Naive thymus-derived CD8-positive, alpha-beta T cell (primary cell): ENCODE measurements at regions not wholly inside any gene's neighbourhood (a gene's known extent, or its start where the extent isn't known, plus 50 kb on each side); places are given as distances from the start of the nearest gene placed in this dataset.

Source experiments
- ATAC-seq, 2 donors: fragments of 150-1000 bp; cut with Tn5 transposase in 1 of 2; sonication (Bioruptor Pico), chemical (Tn5 transposase) in 1 of 2; 1 replicate in 1 of 2; 2 replicates in 1 of 2; pipeline ENCODE4 v1.10.0; 2021; ENCODE audit warnings: mild to moderate bottlenecking in 2 of 2, moderate library complexity in 2 of 2
- POLR2A ChIA-PET: fragments of 350-600 bp; sonication (Branson Sonifier 250); formaldehyde crosslinking; loops from one replicate; lab custom pipeline; 2021; ENCODE audit warnings: antibody characterized with exemption; lab: Charles Lee
- DNase-seq, 10 donors: peaks; one replicate each; pipeline versions ENCODE4 v3.0.0 to v3.0.0-alpha.2; 2020 to 2022
- H3K27ac Mint-ChIP-seq, 10 donors: one replicate each; pipeline ENCODE4 v1.8.0; 2020 to 2022; ENCODE audit warnings: mild to moderate bottlenecking in 10 of 10, mixed read lengths in 10 of 10, moderate library complexity in 4 of 10, inconsistent platforms in 1 of 10
- H3K27me3 Mint-ChIP-seq, 5 donors: one replicate each; pipeline ENCODE4 v1.8.0; 2021 to 2022; ENCODE audit warnings: mixed read lengths in 5 of 5
- H3K36me3 Mint-ChIP-seq, 3 donors: one replicate each; pipeline ENCODE4 v1.8.0; 2020 to 2022; ENCODE audit warnings: mixed read lengths in 3 of 3, mild to moderate bottlenecking in 2 of 3, inconsistent platforms in 1 of 3
- H3K4me1 Mint-ChIP-seq, 4 donors: one replicate each; pipeline ENCODE4 v1.8.0; 2021 to 2022; ENCODE audit warnings: mixed read lengths in 4 of 4
- H3K4me3 Mint-ChIP-seq, 10 donors: one replicate each; pipeline ENCODE4 v1.8.0; 2020 to 2022; ENCODE audit warnings: mild to moderate bottlenecking in 10 of 10, mixed read lengths in 10 of 10, moderate library complexity in 6 of 10, inconsistent platforms in 1 of 10
- H3K9me3 Mint-ChIP-seq, 9 donors: one replicate each; pipeline ENCODE4 v1.8.0; 2020 to 2022; ENCODE audit warnings: mixed read lengths in 9 of 9, mild to moderate bottlenecking in 3 of 9, inconsistent platforms in 1 of 9, moderate library complexity in 1 of 9

GRCh38 chr3:20698896-20699295 is 512.9 kb upstream of the SGO1 start:
- Mint-ChIP-seq H3K4me3 (no peak overlapping the region), H3K9me3 (peaks cover 0 to 32% (median 5%) of the 10 kb centered on the region in 9 donors), H3K27ac (no peak overlapping the region), H3K36me3 (peaks cover 0 to 4% (median 0%) of the 10 kb centered on the region in 3 donors), H3K27me3 (no peaks in the 10 kb centered on the region), H3K4me1 (no peaks in the 10 kb centered on the region)
- POLR2A ChIA-PET: no interaction called here
- no peak for ATAC-seq
- no peak for DNase-seq

DNA sequence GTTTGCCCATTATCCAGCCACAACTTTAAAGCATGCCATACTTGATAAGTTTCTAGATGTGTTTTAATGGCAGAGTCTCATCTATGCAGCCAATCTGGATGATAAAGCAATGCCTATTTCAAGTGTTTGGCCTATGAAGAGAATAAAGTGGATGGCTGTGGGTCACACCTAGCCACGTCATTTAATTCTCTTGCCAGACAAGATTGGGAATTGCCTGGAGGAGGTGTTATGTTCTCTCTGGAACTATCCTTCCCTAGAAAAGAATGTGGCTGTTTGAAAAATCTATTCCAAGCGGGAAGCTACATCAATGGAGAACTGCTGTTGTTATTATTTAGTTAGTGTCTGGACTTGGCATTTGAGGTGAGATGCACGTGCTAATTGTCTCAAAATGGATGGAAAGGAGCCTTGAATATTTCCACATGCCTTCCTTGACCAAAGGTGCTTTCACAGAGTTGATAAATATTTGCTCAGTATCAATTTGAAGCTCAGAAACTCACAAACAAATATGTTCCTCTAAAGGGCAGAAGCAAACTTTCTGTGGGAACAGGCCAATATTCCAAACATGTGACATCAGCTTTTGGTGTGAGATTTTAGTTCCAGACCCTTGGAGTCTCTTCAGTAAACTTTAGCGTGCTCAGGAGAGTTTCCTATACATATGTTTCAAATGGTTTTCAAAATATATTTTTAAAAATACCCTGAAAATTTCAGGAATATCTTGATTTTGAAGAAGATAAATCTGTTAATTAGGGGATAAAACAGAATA is 510.6 kb upstream of the SGO1 start:
- Mint-ChIP-seq H3K4me1 (no peaks in the 10 kb centered on the region), H3K36me3 (peaks cover 0 to 4% (median 0%) of the 10 kb centered on the region in 3 donors), H3K27ac (no peak overlapping the region), H3K27me3 (no peaks in the 10 kb centered on the region), H3K9me3 (peaks cover 0 to 27% (median 4%) of the 10 kb centered on the region in 9 donors), H3K4me3 (no peak overlapping the region)
- ATAC-seq (no peak), DNase-seq (no peak)
- POLR2A ChIA-PET: no interaction called here

DNA sequence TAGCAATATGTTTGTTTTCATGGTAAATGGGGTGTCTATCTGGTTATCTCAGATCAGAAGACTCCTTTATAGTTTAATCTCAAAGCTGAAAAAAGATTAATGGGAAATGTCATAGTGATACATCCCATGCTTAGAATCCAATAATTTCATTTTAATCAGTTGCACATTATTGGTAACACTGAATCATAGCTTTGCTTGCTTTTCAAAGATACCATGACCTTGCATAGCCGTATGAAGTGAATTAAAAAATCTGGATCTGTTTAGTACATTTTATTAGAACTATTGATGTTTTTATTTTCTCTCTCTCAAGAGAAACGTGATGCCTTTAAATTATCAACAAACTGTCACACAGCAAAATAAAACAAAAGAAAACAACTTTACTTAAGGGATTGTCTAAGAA is 506.7 kb upstream of the SGO1 start:
- H3K4me1 Mint-ChIP-seq: no peaks in the 10 kb centered on the region
- no peaks in the 10 kb centered on the region for H3K27me3 Mint-ChIP-seq
- no peak overlapping the region for H3K27ac Mint-ChIP-seq
- no peak for DNase-seq
- peaks cover 0 to 6% (median 0%) of the 10 kb centered on the region in 3 donors for H3K36me3 Mint-ChIP-seq
- ATAC-seq: no peak
- no peak overlapping the region for H3K4me3 Mint-ChIP-seq
- peaks cover 0 to 46% (median 15%) of the 10 kb centered on the region in 9 donors for H3K9me3 Mint-ChIP-seq
- POLR2A ChIA-PET: no interaction called here

GRCh38 chr3:20683910-20684309 is 497.9 kb upstream of the SGO1 start:
- H3K4me1 Mint-ChIP-seq: no peaks in the 10 kb centered on the region
- peaks cover 0 to 13% (median 0%) of the 10 kb centered on the region in 3 donors for H3K36me3 Mint-ChIP-seq
- DNase-seq: no peak
- no peak overlapping the region for H3K27ac Mint-ChIP-seq
- no peaks in the 10 kb centered on the region for H3K27me3 Mint-ChIP-seq
- POLR2A ChIA-PET: no interaction called here
- peaks cover 8 to 84% (median 36%) of the 10 kb centered on the region in 9 donors for H3K9me3 Mint-ChIP-seq
- no peak for ATAC-seq
- no peak overlapping the region for H3K4me3 Mint-ChIP-seq

- POLR2A ChIA-PET: no interaction called here
- H3K27ac Mint-ChIP-seq: no peak overlapping the region
- H3K36me3 Mint-ChIP-seq: peaks cover 0 to 13% (median 0%) of the 10 kb centered on the region in 3 donors
- no peak overlapping the region for H3K4me3 Mint-ChIP-seq
- peaks cover 11 to 83% (median 35%) of the 10 kb centered on the region in 9 donors for H3K9me3 Mint-ChIP-seq
- H3K4me1 Mint-ChIP-seq: no peaks in the 10 kb centered on the region
- ATAC-seq: no peak
- no peaks in the 10 kb centered on the region for H3K27me3 Mint-ChIP-seq
- DNase-seq: no peak
These were observed 496.6 kb upstream of the SGO1 start for GRCh38 chr3:20682573-20682972.

DNA sequence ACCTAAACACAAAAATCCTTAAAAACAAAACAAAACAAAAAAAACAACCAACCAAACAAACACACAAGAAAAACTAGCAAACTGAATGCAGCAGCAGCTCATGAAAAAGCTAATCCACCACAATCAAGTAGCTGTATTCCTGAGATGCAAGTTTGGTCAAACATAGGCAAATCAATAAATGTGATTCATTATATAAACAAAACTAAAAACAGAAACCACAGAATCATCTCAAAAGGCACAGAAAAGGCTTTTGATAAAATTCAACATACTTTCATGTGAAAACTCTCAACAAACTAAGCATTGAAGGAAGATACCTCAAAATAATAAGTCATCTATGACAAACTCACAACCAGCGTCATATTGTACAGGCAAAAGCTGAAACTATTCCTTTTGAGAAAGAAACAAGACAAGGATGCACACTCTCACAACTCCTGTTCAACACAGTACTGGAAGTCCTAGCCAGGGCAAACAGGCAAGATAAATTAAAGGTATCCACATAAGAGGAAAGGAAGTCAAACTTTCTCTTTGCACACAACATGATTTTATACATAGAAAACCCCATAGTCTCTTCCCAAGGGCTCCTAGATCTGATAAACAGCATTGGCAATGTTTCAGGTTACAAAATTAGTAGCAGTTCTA is 495.1 kb upstream of the SGO1 start:
- Mint-ChIP-seq H3K4me3 (no peak overlapping the region), H3K9me3 (peaks cover 4 to 77% (median 27%) of the 10 kb centered on the region in 9 donors), H3K27ac (no peak overlapping the region), H3K4me1 (no peaks in the 10 kb centered on the region), H3K27me3 (no peaks in the 10 kb centered on the region), H3K36me3 (peaks cover 0 to 5% (median 0%) of the 10 kb centered on the region in 3 donors)
- DNase-seq (no peak), ATAC-seq (no peak)
- POLR2A ChIA-PET: no interaction called here

DNA sequence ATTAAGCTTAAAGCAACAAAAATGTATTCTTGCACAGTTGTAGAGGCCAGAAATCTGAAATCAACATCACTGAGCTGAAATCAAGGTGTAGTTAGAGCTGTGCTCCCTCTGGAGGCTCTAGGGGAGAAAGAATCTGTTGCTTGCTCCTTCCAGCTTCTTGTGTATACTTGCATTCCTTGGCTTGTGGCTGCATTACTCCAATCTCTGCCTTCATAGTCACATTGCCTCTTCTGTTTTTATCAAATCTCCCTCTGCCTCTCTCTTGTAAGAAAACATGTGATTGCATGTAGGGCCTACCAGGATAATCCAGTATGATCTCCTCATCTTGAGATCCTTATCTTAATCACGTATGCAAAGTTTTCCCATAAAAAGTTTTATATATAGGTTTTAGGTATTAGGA is 487.9 kb upstream of the SGO1 start:
- ATAC-seq: no peak
- H3K4me3 Mint-ChIP-seq: no peak overlapping the region
- POLR2A ChIA-PET: no interaction called here
- H3K27ac Mint-ChIP-seq: no peak overlapping the region
- H3K36me3 Mint-ChIP-seq: peaks cover 0 to 13% (median 0%) of the 10 kb centered on the region in 3 donors
- DNase-seq: no peak
- H3K27me3 Mint-ChIP-seq: no peaks in the 10 kb centered on the region
- H3K4me1 Mint-ChIP-seq: no peaks in the 10 kb centered on the region
- H3K9me3 Mint-ChIP-seq: peaks cover 7 to 33% (median 27%) of the 10 kb centered on the region in 9 donors

DNA sequence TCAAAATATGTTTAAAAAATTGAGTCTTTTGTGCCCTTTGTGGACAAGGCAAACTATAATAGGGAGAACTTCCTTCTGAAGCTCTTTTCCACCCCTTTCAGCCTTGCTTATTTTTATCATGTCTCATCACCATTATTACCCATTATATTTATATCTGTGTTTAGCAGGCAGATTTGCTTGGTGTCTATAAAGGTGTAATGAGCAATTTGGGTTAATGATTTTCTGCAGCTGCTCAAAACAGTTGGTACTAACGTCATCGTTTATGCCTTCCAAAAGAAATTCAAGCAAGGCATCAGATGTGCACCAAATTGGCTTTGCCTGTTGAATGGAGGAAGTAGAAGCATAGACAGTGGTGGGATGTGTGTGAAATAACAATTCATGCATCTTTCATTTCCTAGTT is 483.7 kb upstream of the SGO1 start:
- peaks cover 1 to 29% (median 16%) of the 10 kb centered on the region in 9 donors for H3K9me3 Mint-ChIP-seq
- peaks cover 0 to 4% (median 0%) of the 10 kb centered on the region in 3 donors for H3K36me3 Mint-ChIP-seq
- no peaks in the 10 kb centered on the region for H3K27me3 Mint-ChIP-seq
- DNase-seq (no peak), ATAC-seq (no peak)
- H3K27ac Mint-ChIP-seq: no peak overlapping the region
- H3K4me1 Mint-ChIP-seq: no peaks in the 10 kb centered on the region
- H3K4me3 Mint-ChIP-seq: no peak overlapping the region
- POLR2A ChIA-PET: no interaction called here

GRCh38 chr3:20669184-20669583 is 483.2 kb upstream of the SGO1 start:
- peaks cover 0 to 4% (median 0%) of the 10 kb centered on the region in 3 donors for H3K36me3 Mint-ChIP-seq
- no peaks in the 10 kb centered on the region for H3K27me3 Mint-ChIP-seq
- H3K27ac Mint-ChIP-seq: no peak overlapping the region
- no peak for ATAC-seq
- no peaks in the 10 kb centered on the region for H3K4me1 Mint-ChIP-seq
- H3K4me3 Mint-ChIP-seq: no peak overlapping the region
- H3K9me3 Mint-ChIP-seq: peaks cover 1 to 27% (median 16%) of the 10 kb centered on the region in 9 donors
- DNase-seq: no peak
- POLR2A ChIA-PET: no interaction called here

GRCh38 chr3:20668411-20668810 is 482.4 kb upstream of the SGO1 start:
- Mint-ChIP-seq H3K4me3 (no peak overlapping the region), H3K27me3 (no peaks in the 10 kb centered on the region), H3K36me3 (peaks cover 0 to under 1% (median 0%) of the 10 kb centered on the region in 3 donors), H3K27ac (no peak overlapping the region), H3K9me3 (peaks cover 0 to 19% (median 9%) of the 10 kb centered on the region in 9 donors), H3K4me1 (no peaks in the 10 kb centered on the region)
- POLR2A ChIA-PET: no interaction called here
- DNase-seq (no peak), ATAC-seq (no peak)

DNA sequence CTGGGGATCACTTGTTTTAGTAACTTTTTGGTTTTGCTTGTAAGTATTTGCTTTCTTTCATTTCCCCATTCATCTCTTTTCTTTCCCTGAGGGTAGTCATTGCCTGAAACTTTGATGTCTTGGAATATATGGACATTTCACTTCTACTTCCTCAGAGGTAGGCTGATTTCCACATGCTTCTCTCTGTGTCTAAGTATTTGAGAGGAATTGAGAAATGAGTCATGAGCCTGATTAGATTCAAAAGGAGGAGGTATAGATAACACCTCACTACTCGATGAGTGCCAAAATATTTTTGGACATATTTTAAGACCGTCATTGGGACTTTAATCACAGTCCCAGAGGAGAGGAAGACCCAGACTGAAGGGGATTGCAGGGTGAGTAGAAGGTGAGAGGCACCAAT is 480.1 kb upstream of the SGO1 start:
- DNase-seq: no peak
- Mint-ChIP-seq H3K4me3 (no peak overlapping the region), H3K9me3 (peaks cover 0 to 36% (median 8%) of the 10 kb centered on the region in 9 donors), H3K27ac (no peak overlapping the region), H3K4me1 (no peaks in the 10 kb centered on the region), H3K27me3 (no peaks in the 10 kb centered on the region), H3K36me3 (no peaks in the 10 kb centered on the region)
- no peak for ATAC-seq
- POLR2A ChIA-PET: no interaction called here

- Mint-ChIP-seq H3K4me3 (no peak overlapping the region), H3K9me3 (peaks cover 5 to 77% (median 26%) of the 10 kb centered on the region in 9 donors), H3K27me3 (no peaks in the 10 kb centered on the region), H3K4me1 (no peaks in the 10 kb centered on the region), H3K27ac (no peak overlapping the region), H3K36me3 (peaks cover 0 to 15% (median 6%) of the 10 kb centered on the region in 3 donors)
- no peak for ATAC-seq
- no peak for DNase-seq
- POLR2A ChIA-PET: no interaction called here
These were observed 472.5 kb upstream of the SGO1 start for GRCh38 chr3:20658491-20658890.

- peaks cover 5 to 78% (median 25%) of the 10 kb centered on the region in 9 donors for H3K9me3 Mint-ChIP-seq
- H3K4me3 Mint-ChIP-seq: no peak overlapping the region
- H3K4me1 Mint-ChIP-seq: no peaks in the 10 kb centered on the region
- POLR2A ChIA-PET: interaction anchor here (0.6 kb wide), 1 partner anchor 364 kb away, joined by 5 read pairs; no protein-coding TSS in a partner anchor
- DNase-seq (no peak), ATAC-seq (no peak)
- no peak overlapping the region for H3K27ac Mint-ChIP-seq
- peaks cover 0 to 19% (median 6%) of the 10 kb centered on the region in 3 donors for H3K36me3 Mint-ChIP-seq
- H3K27me3 Mint-ChIP-seq: no peaks in the 10 kb centered on the region
These were observed 471.6 kb upstream of the SGO1 start for GRCh38 chr3:20657560-20657959.
